Breast epithelium (tissue), 3 donors: ENCODE measurements at regions not wholly inside any gene's neighbourhood (a gene's known extent, or its start where the extent isn't known, plus 50 kb on each side); places are given as distances from the start of the nearest gene placed in this dataset.

Source experiments
- CTCF ChIP-seq, 3 donors: fragments of 450-650 bp; IDR thresholded peaks; one replicate each; pipeline ENCODE4 v1.5.1; 2016 to 2017; ENCODE audit warnings: antibody characterized with exemption in 3 of 3, mild to moderate bottlenecking in 3 of 3, moderate library complexity in 3 of 3
- POLR2A ChIP-seq: fragments of 450-650 bp; IDR thresholded peaks from one replicate; pipeline ENCODE4 v1.6.1; 2016; ENCODE audit warnings: antibody characterized with exemption, mild to moderate bottlenecking, moderate library complexity

GRCh38 chr11:115624065-115624464 lies 119.8 kb upstream of the CADM1 start:
- TF ChIP-seq CTCF (IDR thresholded peaks at IDR 0.05): no peak
- no peak for TF ChIP-seq POLR2A
